ENCODE measurements at regions not wholly inside any gene's neighbourhood (a gene's known extent, or its start where the extent isn't known, plus 50 kb on each side); places are given as distances from the start of the nearest gene placed in this dataset.
"Not testable (repeated sequence)": the region's sequence is repeated elsewhere in the genome, so short reads cannot be mapped to it uniquely, and the experiment has no call there.

DNA sequence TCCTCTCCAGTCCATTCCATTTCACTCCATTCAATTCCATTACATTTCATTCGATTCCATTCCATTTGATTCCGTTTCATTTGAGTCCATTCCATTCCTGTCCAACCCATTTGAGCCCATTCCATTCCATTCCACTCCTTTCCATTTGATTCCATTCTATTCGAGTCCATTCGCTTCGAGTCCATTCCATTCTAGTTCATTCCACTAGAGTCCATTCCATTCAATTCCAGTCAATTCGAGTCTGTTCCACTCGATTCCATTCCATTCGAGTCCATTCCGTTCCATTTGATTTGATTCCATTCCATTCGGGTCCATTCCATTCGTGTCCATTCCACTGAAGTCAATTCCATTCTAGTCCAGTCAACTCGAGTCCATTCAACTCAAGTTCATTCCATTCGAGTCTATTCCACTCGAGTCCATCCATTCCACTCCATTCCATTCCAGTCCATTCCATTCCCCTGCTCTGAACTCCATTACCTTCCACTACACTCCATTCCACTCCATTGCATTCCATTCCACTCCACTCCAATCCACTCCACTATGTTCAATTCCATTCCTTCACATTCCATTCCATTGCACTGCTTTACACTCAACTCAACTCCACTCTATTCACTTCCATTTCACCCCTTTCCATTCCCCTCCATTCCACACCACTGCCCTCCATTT, 2569.4 kb upstream of the TPTE start:
- Histone ChIP-seq H3K27ac (no peak overlapping the region), H3K27me3 (no peaks in the 10 kb centered on the region), H3K9me3 (peaks cover 97 to 100% of the 10 kb centered on the region in 2 donors), H3K4me3 (no peak overlapping the region), H3K36me3 (no peaks in the 10 kb centered on the region), H3K4me1 (no peaks in the 10 kb centered on the region)
- intact Hi-C loops (cut with DNase I; ENCODE audit: low total_unique reads): no loop called here
- TF ChIP-seq POLR2AphosphoS5 (IDR thresholded peaks at IDR 0.05) (no peak), POLR2A (IDR thresholded peaks at IDR 0.05) (no peak)
- TF ChIP-seq, protein P1, sequence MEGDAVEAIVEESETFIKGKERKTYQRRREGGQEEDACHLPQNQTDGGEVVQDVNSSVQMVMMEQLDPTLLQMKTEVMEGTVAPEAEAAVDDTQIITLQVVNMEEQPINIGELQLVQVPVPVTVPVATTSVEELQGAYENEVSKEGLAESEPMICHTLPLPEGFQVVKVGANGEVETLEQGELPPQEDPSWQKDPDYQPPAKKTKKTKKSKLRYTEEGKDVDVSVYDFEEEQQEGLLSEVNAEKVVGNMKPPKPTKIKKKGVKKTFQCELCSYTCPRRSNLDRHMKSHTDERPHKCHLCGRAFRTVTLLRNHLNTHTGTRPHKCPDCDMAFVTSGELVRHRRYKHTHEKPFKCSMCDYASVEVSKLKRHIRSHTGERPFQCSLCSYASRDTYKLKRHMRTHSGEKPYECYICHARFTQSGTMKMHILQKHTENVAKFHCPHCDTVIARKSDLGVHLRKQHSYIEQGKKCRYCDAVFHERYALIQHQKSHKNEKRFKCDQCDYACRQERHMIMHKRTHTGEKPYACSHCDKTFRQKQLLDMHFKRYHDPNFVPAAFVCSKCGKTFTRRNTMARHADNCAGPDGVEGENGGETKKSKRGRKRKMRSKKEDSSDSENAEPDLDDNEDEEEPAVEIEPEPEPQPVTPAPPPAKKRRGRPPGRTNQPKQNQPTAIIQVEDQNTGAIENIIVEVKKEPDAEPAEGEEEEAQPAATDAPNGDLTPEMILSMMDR (IDR thresholded peaks at IDR 0.05): no peak
- DNase-seq (ENCODE audit: low spot score in 2 of 2): no peak

DNA sequence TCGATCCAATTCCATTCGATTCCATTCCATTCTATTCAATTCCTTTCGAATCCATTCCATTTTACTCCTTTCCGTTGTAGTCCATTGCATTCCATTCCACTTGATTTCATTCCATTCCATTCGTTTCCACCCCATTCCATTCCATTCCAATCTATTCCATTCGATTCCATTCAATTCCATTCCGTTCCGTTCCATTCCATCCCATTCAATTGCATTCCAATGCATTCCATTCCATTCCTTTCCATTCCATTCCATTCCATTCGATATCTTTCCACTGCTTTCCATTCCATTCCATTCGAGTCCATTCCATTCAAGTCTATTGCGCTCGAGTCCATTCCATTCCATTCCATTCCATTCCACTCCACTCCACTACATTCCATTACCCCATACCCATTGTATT, 2568.7 kb upstream of the TPTE start:
- intact Hi-C loops (cut with DNase I; ENCODE audit: low total_unique reads): no loop called here
- Histone ChIP-seq H3K36me3 (no peaks in the 10 kb centered on the region), H3K4me3 (no peak overlapping the region), H3K9me3 (peaks cover 97 to 100% of the 10 kb centered on the region in 2 donors), H3K27me3 (no peaks in the 10 kb centered on the region), H3K27ac (no peak overlapping the region), H3K4me1 (no peaks in the 10 kb centered on the region)
- TF ChIP-seq POLR2AphosphoS5 (IDR thresholded peaks at IDR 0.05): no peak
- TF ChIP-seq, protein P1 (IDR thresholded peaks at IDR 0.05): no peak
- no peak for TF ChIP-seq POLR2A (IDR thresholded peaks at IDR 0.05)
- DNase-seq (ENCODE audit: low spot score in 2 of 2): no peak

DNA sequence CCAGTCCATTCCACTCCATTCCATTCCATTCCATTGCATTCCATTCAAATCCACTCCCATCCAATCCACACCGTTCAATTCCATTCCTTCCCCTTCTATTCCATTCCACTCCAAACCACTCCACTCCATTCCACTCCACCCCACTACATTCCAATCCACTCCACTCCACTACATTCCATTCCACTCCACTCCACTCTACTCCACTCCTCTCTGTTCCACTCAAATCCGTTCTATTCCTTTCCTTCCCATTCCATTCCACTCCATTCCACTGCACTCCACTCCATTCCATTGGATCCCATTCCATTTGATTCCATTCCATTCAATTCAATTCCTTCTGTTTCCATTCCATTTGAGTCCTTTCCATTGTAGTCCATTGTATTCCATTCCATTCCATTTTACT, 2568.3 kb upstream of the TPTE start:
- intact Hi-C loops (cut with DNase I; ENCODE audit: low total_unique reads): no loop called here
- Histone ChIP-seq H3K27me3 (no peaks in the 10 kb centered on the region), H3K4me3 (no peak overlapping the region), H3K36me3 (no peaks in the 10 kb centered on the region), H3K9me3 (peaks cover 97 to 100% of the 10 kb centered on the region in 2 donors), H3K4me1 (no peaks in the 10 kb centered on the region), H3K27ac (no peak overlapping the region)
- TF ChIP-seq POLR2A (IDR thresholded peaks at IDR 0.05) (no peak), POLR2AphosphoS5 (IDR thresholded peaks at IDR 0.05) (no peak)
- TF ChIP-seq, protein P1 (IDR thresholded peaks at IDR 0.05): no peak
- DNase-seq (ENCODE audit: low spot score in 2 of 2): no peak

DNA sequence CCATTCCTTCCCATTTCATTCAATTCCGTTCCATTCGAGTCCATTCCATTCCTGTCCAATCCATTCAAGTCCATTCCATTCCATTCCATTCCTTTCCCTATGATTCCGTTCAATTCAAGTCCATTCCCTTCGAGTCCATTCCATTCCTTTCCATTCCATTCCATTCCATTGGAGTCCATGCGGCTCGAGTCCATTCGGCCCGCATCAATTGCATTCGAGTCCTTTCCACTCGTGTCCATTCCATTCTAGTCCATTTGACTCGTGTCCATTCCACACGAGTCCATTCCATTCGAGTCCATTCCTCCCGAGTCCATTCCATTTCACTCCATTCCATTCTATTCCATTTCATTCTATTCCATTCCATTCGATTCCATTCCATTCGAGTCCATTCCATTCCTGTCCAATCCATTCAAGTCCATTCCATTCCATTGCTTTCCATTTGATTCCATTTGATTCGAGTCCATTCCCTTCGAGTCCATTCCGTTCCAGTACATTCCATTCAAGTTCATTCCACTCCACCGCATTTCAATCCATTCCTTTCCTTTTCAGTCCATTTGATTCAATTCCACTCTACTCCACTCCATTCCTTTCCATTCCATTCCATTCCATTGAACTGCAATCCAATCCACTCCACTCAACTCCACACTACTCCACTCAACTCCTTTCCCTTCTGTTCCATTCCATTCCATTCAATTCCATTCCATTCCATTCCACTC, 2565.9 kb upstream of the TPTE start:
- DNase-seq (ENCODE audit: low spot score in 2 of 2); H3K27ac ChIP-seq; H3K36me3 ChIP-seq; H3K4me3 ChIP-seq; H3K27me3 ChIP-seq; intact Hi-C loops (cut with DNase I; ENCODE audit: low total_unique reads); H3K4me1 ChIP-seq: not testable (repeated sequence)
- peaks cover 85 to 95% of the 10 kb centered on the region in 2 donors for H3K9me3 ChIP-seq

DNA sequence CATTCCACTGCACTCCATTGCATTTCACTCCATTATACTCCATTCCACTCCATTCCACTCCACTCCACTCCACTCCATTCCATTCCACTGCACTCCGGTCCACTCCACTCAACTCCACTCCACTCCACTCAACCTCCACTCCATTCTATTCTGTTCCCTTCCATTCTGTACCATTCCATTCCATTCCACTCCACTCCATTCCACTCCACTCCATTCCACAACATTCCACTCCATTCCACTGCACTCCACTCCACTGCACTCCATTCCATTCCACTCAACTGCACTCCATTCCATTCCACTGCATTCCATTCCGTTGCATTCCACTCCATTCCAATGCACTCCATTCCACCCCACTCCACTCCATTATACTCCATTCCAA, 2565.3 kb upstream of the TPTE start:
- not testable (repeated sequence) for H3K27me3 ChIP-seq

DNA sequence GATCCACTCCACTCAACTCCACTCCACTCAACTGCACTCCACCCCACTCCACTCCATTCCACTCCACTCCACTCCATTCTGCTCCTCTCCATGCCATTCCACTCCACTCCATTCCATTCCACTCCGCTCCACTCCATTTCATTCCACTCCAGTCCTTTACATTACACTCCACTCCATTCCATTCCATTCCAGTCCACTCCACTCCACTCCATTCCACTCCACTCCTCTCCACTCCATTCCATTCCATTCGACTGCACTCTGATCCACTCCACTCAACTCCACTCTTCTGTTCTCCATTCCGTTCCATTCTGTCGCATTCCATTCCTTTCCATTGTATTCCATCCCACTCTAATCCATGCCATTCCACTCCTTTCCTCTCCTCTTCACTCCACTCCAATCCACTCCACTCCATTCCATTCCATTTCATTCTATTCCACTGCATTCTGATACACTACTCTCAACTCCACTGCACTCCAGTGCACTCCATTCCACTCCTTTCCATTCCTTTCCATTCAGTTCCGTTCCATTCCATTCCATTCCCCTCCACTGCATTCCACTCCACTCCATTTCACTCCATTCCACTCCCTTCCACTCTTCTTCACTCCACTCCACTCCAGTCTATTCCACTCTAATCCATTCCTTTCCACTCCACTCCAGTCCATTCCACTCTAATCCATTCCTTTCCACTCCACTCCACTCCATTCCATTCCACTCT, 2564.2 kb upstream of the TPTE start:
- H3K27me3 ChIP-seq; H3K36me3 ChIP-seq; H3K27ac ChIP-seq; DNase-seq (ENCODE audit: low spot score in 2 of 2); intact Hi-C loops (cut with DNase I; ENCODE audit: low total_unique reads); H3K4me1 ChIP-seq; H3K4me3 ChIP-seq: not testable (repeated sequence)
- peaks cover 77 to 95% of the 10 kb centered on the region in 2 donors for H3K9me3 ChIP-seq

More for the DNA sequence above, 2565.3 kb upstream of the TPTE start:
- H3K4me3 ChIP-seq; H3K36me3 ChIP-seq; DNase-seq (ENCODE audit: low spot score in 2 of 2); intact Hi-C loops (cut with DNase I; ENCODE audit: low total_unique reads); H3K4me1 ChIP-seq; H3K27ac ChIP-seq: not testable (repeated sequence)
- peaks cover 80 to 95% of the 10 kb centered on the region in 2 donors for H3K9me3 ChIP-seq
